Activated CD4-positive, alpha-beta T cell treated with anti-CD3 and anti-CD28 coated beads, Interleukin-10, Interleukin-2, amounts not matched to agents 100 ng/mL and 50 ng/mL, durations not matched to agents 16 hours and 8 hours (primary cell): ENCODE measurements at regions not wholly inside any gene's neighbourhood (a gene's known extent, or its start where the extent isn't known, plus 50 kb on each side); places are given as distances from the start of the nearest gene placed in this dataset.
"Not testable (repeated sequence)": the region's sequence is repeated elsewhere in the genome, so short reads cannot be mapped to it uniquely, and the experiment has no call there.

ENCODE experiments used
- DNase-seq: peaks from one replicate; pipeline ENCODE4 v3.0.0-alpha.2; 2020

GRCh38 chr3:77707281-77707680 lies 667.4 kb downstream of the ROBO2 start:
- no peak for DNase-seq

GRCh38 chr3:77709155-77709554 lies 669.3 kb downstream of the ROBO2 start:
- DNase-seq: no peak

GRCh38 chr3:77718311-77718710 lies 678.4 kb downstream of the ROBO2 start:
- no peak for DNase-seq

- DNase-seq: no peak
Observed at GRCh38 chr3:77720460-77720971, 680.6 kb downstream of the ROBO2 start.

GRCh38 chr3:77726517-77726916 lies 686.6 kb downstream of the ROBO2 start:
- no peak for DNase-seq

- DNase-seq: no peak
Observed at GRCh38 chr3:77746048-77746447, 706.1 kb downstream of the ROBO2 start.

GRCh38 chr3:77746892-77747291 lies 707.0 kb downstream of the ROBO2 start:
- no peak for DNase-seq

GRCh38 chr3:77756397-77756975 lies 716.6 kb downstream of the ROBO2 start:
- not testable (repeated sequence) for DNase-seq

GRCh38 chr3:77772459-77772858 lies 732.6 kb downstream of the ROBO2 start:
- no peak for DNase-seq

- DNase-seq: no peak
Observed at GRCh38 chr3:77773084-77773483, 733.2 kb downstream of the ROBO2 start.

GRCh38 chr3:77780278-77780996 lies 740.5 kb downstream of the ROBO2 start:
- DNase-seq: no peak

GRCh38 chr3:77786216-77786615 lies 746.3 kb downstream of the ROBO2 start:
- no peak for DNase-seq

- no peak for DNase-seq
Observed at GRCh38 chr3:77795013-77795412, 755.1 kb downstream of the ROBO2 start.

GRCh38 chr3:77799278-77799677 lies 759.4 kb downstream of the ROBO2 start:
- DNase-seq: no peak

- DNase-seq: no peak
Observed at GRCh38 chr3:77800893-77801292, 761.0 kb downstream of the ROBO2 start.

- no peak for DNase-seq
Observed at GRCh38 chr3:77807312-77807711, 767.4 kb downstream of the ROBO2 start.

GRCh38 chr3:77814845-77815244 lies 774.9 kb downstream of the ROBO2 start:
- no peak for DNase-seq

- no peak for DNase-seq
Observed at GRCh38 chr3:77815467-77815866, 775.6 kb downstream of the ROBO2 start.

GRCh38 chr3:77816366-77816765 lies 776.5 kb downstream of the ROBO2 start:
- DNase-seq: no peak

GRCh38 chr3:77825001-77825827 lies 785.3 kb downstream of the ROBO2 start:
- DNase-seq: no peak

GRCh38 chr3:77835921-77836320 lies 796.0 kb downstream of the ROBO2 start:
- no peak for DNase-seq

- DNase-seq: no peak
Observed at GRCh38 chr3:77837456-77838025, 797.6 kb downstream of the ROBO2 start.

- DNase-seq: no peak
Observed at GRCh38 chr3:77859156-77859555, 819.3 kb downstream of the ROBO2 start.
